H1 (cell line): ENCODE measurements at regions not wholly inside any gene's neighbourhood (a gene's known extent, or its start where the extent isn't known, plus 50 kb on each side); places are given as distances from the start of the nearest gene placed in this dataset.

ENCODE experiments used
- EZH2 ChIP-seq: fragments of 200-600 bp; sonication (generic); IDR thresholded peaks from 2 replicates; pipeline ENCODE4 v1.7.1; 2012; ENCODE audit warnings: low read depth, mild to moderate bottlenecking, moderate library complexity, low read length, inconsistent platforms; ENCODE audit not compliant: severe bottlenecking
- TF ChIP-seq, protein P1 (sequence below), 3 experiments: IDR thresholded peaks; 1 replicate in 2 of 3; 2 replicates in 1 of 3; pipeline versions ENCODE4 v1.5.1 to v1.6.1; 2011; ENCODE audit warnings: low read length in 3 of 3, mild to moderate bottlenecking in 3 of 3, inconsistent platforms in 2 of 3, low read depth in 1 of 3, moderate library complexity in 1 of 3; ENCODE audit not compliant: insufficient read depth in 1 of 3; ENCODE audit errors: control extremely low read depth in 1 of 3

DNA sequence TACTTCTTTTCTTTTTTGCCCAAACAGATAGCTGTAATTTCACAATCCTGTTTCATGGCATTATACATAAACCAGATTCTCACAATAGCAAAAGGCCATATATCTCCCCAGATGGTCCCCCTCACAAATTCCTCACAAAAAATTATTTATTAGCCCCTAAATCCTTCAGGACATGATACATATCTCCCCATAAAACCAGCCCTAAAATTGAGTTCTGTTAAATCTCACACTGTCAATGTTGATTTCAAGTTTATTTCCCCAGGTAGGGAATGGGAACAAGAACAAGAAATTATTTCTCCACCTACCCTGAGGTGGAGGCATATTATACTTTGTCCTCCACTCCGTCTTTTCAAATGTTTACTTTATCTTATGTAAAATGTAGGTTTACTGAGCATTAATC is 163.4 kb upstream of the CHRM3 start:
- TF ChIP-seq, protein P1, sequence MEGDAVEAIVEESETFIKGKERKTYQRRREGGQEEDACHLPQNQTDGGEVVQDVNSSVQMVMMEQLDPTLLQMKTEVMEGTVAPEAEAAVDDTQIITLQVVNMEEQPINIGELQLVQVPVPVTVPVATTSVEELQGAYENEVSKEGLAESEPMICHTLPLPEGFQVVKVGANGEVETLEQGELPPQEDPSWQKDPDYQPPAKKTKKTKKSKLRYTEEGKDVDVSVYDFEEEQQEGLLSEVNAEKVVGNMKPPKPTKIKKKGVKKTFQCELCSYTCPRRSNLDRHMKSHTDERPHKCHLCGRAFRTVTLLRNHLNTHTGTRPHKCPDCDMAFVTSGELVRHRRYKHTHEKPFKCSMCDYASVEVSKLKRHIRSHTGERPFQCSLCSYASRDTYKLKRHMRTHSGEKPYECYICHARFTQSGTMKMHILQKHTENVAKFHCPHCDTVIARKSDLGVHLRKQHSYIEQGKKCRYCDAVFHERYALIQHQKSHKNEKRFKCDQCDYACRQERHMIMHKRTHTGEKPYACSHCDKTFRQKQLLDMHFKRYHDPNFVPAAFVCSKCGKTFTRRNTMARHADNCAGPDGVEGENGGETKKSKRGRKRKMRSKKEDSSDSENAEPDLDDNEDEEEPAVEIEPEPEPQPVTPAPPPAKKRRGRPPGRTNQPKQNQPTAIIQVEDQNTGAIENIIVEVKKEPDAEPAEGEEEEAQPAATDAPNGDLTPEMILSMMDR (IDR thresholded peaks at IDR 0.05; ENCODE audit: control extremely low read depth in 1 of 3, insufficient read depth in 1 of 3, low read depth in 1 of 3, low read length in 3 of 3) = no peak
- no peak for TF ChIP-seq EZH2
